ENCODE measurements at regions not wholly inside any gene's neighbourhood (a gene's known extent, or its start where the extent isn't known, plus 50 kb on each side); places are given as distances from the start of the nearest gene placed in this dataset.

DNA sequence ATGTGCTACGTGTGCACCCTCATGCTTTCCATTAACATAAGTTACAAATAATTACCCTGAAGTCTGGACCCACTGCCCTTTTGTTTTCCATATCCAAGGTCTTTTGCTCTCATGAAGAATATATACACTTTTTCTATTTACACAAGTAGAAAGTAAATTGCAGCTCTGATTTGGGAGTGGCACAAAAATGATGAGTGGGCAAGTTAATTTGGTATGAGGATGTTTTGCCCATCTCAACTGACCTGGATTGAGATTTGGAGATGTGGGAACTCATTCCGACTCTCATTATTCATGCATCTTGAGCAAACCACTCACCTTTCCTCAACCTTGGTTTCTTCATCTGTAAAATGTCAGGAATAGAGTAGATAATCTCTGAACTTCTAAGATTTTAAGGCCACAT lies 53.6 kb upstream of the TMEM17 start:
- H3K9me3 ChIP-seq: no peaks in the 10 kb centered on the region
- DNase-seq: no peak
- TF ChIP-seq, protein P1, sequence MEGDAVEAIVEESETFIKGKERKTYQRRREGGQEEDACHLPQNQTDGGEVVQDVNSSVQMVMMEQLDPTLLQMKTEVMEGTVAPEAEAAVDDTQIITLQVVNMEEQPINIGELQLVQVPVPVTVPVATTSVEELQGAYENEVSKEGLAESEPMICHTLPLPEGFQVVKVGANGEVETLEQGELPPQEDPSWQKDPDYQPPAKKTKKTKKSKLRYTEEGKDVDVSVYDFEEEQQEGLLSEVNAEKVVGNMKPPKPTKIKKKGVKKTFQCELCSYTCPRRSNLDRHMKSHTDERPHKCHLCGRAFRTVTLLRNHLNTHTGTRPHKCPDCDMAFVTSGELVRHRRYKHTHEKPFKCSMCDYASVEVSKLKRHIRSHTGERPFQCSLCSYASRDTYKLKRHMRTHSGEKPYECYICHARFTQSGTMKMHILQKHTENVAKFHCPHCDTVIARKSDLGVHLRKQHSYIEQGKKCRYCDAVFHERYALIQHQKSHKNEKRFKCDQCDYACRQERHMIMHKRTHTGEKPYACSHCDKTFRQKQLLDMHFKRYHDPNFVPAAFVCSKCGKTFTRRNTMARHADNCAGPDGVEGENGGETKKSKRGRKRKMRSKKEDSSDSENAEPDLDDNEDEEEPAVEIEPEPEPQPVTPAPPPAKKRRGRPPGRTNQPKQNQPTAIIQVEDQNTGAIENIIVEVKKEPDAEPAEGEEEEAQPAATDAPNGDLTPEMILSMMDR (IDR thresholded peaks at IDR 0.05): no peak
- TF ChIP-seq POLR2A (IDR thresholded peaks at IDR 0.05): no peak
- intact Hi-C loops (cut with DNase I; ENCODE audit: low total_unique reads): no loop called here
- H3K36me3 ChIP-seq: no peaks in the 10 kb centered on the region
- no peaks in the 10 kb centered on the region for H3K4me1 ChIP-seq
- H3K27ac ChIP-seq: no peak overlapping the region
- no peak overlapping the region for H3K4me3 ChIP-seq
- no peaks in the 10 kb centered on the region for H3K27me3 ChIP-seq

DNA sequence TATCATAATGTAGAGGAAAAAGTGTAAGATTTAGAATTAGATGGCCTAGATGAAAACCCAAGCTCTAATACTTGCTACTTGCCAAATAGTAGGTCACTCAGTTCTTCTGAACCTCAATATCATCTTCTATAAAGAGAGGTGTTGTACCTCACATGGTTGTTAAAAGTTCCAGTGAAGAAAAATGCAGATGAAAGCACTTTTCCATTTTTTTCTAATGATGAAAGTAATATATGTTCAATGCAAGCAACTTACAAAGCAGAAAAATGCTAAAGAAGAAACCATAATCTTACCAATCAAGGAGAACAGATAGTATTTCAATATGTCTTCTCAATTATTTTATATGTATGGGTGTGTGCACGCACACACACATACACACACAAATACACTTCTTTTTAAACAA lies 52.7 kb upstream of the TMEM17 start:
- TF ChIP-seq POLR2A (IDR thresholded peaks at IDR 0.05): no peak
- TF ChIP-seq, protein P1 (IDR thresholded peaks at IDR 0.05): no peak
- no peaks in the 10 kb centered on the region for H3K4me1 ChIP-seq
- no peaks in the 10 kb centered on the region for H3K9me3 ChIP-seq
- H3K36me3 ChIP-seq: no peaks in the 10 kb centered on the region
- no peak for DNase-seq
- no peak overlapping the region for H3K4me3 ChIP-seq
- no peak overlapping the region for H3K27ac ChIP-seq
- H3K27me3 ChIP-seq: no peaks in the 10 kb centered on the region
- intact Hi-C loops (cut with DNase I; ENCODE audit: low total_unique reads): no loop called here

DNA sequence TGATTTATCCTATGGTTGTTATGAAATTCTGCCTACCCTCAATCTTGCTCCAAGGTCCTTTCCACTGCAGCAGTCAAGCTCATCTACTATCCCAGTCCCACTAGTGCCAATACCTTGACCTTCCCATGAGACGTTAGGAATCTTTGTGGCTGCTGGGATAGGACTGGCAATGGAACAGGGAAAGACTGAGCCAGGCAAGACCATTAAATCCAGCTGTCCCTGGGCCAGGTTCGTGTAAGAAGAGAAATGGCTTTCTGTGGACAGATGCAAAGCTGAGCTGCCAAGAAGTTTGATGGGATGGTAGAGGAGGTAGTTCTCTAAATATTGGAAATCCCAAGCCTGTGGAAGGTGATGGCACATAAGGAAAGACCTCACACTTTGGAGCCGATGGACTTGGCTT lies 50.1 kb upstream of the TMEM17 start:
- H3K27me3 ChIP-seq: no peaks in the 10 kb centered on the region
- TF ChIP-seq, protein P1 (IDR thresholded peaks at IDR 0.05): no peak
- TF ChIP-seq POLR2A (IDR thresholded peaks at IDR 0.05): no peak
- H3K27ac ChIP-seq: no peak overlapping the region
- H3K4me1 ChIP-seq: no peaks in the 10 kb centered on the region
- intact Hi-C loops (cut with DNase I; ENCODE audit: low total_unique reads): no loop called here
- no peaks in the 10 kb centered on the region for H3K36me3 ChIP-seq
- no peaks in the 10 kb centered on the region for H3K9me3 ChIP-seq
- no peak overlapping the region for H3K4me3 ChIP-seq
- no peak for DNase-seq

Measured in uterus (tissue), 3 donors.